IPS-11a (cell line): ENCODE measurements at regions not wholly inside any gene's neighbourhood (a gene's known extent, or its start where the extent isn't known, plus 50 kb on each side); places are given as distances from the start of the nearest gene placed in this dataset.

Experiments
- H3K4me3 ChIP-seq: one replicate; pipeline ENCODE4 v1.5.1; 2013; ENCODE audit warnings: low read depth, low read length, control low read depth

- no peak overlapping the region for H3K4me3 ChIP-seq
Observed at GRCh38 chr3:168604767-168605166, 509.0 kb upstream of the GOLIM4 start.

GRCh38 chr3:168598250-168598649 is 502.5 kb upstream of the GOLIM4 start:
- H3K4me3 ChIP-seq: no peak overlapping the region

GRCh38 chr3:168596175-168596823 is 500.6 kb upstream of the GOLIM4 start:
- H3K4me3 ChIP-seq: no peak overlapping the region

GRCh38 chr3:168591587-168591986 is 495.9 kb upstream of the GOLIM4 start:
- H3K4me3 ChIP-seq: no peak overlapping the region

GRCh38 chr3:168589376-168589775 is 493.7 kb upstream of the GOLIM4 start:
- H3K4me3 ChIP-seq: no peak overlapping the region

- H3K4me3 ChIP-seq: no peak overlapping the region
Observed at GRCh38 chr3:168585544-168585943, 489.8 kb upstream of the GOLIM4 start.

- no peak overlapping the region for H3K4me3 ChIP-seq
Observed at GRCh38 chr3:168583977-168584376, 488.3 kb upstream of the GOLIM4 start.

GRCh38 chr3:168582503-168582902 is 486.8 kb upstream of the GOLIM4 start:
- no peak overlapping the region for H3K4me3 ChIP-seq

GRCh38 chr3:168581771-168582225 is 486.1 kb upstream of the GOLIM4 start:
- H3K4me3 ChIP-seq: no peak overlapping the region

GRCh38 chr3:168579010-168579409 is 483.3 kb upstream of the GOLIM4 start:
- no peak overlapping the region for H3K4me3 ChIP-seq

GRCh38 chr3:168575750-168576149 is 480.0 kb upstream of the GOLIM4 start:
- no peak overlapping the region for H3K4me3 ChIP-seq

GRCh38 chr3:168574455-168575158 is 478.9 kb upstream of the GOLIM4 start:
- no peak overlapping the region for H3K4me3 ChIP-seq

- no peak overlapping the region for H3K4me3 ChIP-seq
Observed at GRCh38 chr3:168570404-168571155, 474.9 kb upstream of the GOLIM4 start.

- H3K4me3 ChIP-seq: no peak overlapping the region
Observed at GRCh38 chr3:168558728-168559411, 463.1 kb upstream of the GOLIM4 start.

GRCh38 chr3:168552251-168552650 is 456.5 kb upstream of the GOLIM4 start:
- H3K4me3 ChIP-seq: no peak overlapping the region

GRCh38 chr3:168548719-168549118 is 453.0 kb upstream of the GOLIM4 start:
- H3K4me3 ChIP-seq: no peak overlapping the region

GRCh38 chr3:168546707-168547106 is 451.0 kb upstream of the GOLIM4 start:
- H3K4me3 ChIP-seq: no peak overlapping the region

- H3K4me3 ChIP-seq: no peak overlapping the region
Observed at GRCh38 chr3:168545591-168545990, 449.9 kb upstream of the GOLIM4 start.

GRCh38 chr3:168544097-168544957 is 448.6 kb upstream of the GOLIM4 start:
- no peak overlapping the region for H3K4me3 ChIP-seq

GRCh38 chr3:168540726-168541125 is 445.0 kb upstream of the GOLIM4 start:
- no peak overlapping the region for H3K4me3 ChIP-seq
